Vagina (tissue), 2 donors: ENCODE measurements at regions not wholly inside any gene's neighbourhood (a gene's known extent, or its start where the extent isn't known, plus 50 kb on each side); places are given as distances from the start of the nearest gene placed in this dataset.

Experiments used
- CTCF ChIP-seq, 3 experiments: fragments of 450-650 bp in 2 of 3; fragments of 200-600 bp in 1 of 3; sonication (generic) in 1 of 3; IDR thresholded peaks; one replicate each; pipeline ENCODE4 v1.5.1; 2017 to 2019; ENCODE audit warnings: antibody characterized with exemption in 3 of 3, mild to moderate bottlenecking in 2 of 3, moderate library complexity in 2 of 3
- POLR2A ChIP-seq, 2 donors: fragments of 450-650 bp; IDR thresholded peaks; one replicate each; pipeline ENCODE4 v1.6.1; 2017; ENCODE audit warnings: antibody characterized with exemption in 2 of 2, mild to moderate bottlenecking in 2 of 2, moderate library complexity in 2 of 2

GRCh38 chr22:49685686-49686085, 142.0 kb downstream of the BRD1 start:
- TF ChIP-seq POLR2A (IDR thresholded peaks at IDR 0.05) = no peak
- no peak for TF ChIP-seq CTCF (IDR thresholded peaks at IDR 0.05)
